Neuronal stem cell (in vitro differentiated cells): ENCODE measurements at regions not wholly inside any gene's neighbourhood (a gene's known extent, or its start where the extent isn't known, plus 50 kb on each side); places are given as distances from the start of the nearest gene placed in this dataset.

Source experiments
- DNase-seq: peaks from one replicate; pipeline ENCODE4 v3.0.0-alpha.2; 2013; ENCODE audit warnings: low spot score
- H2AFZ ChIP-seq: one replicate; pipeline ENCODE4 v1.6.1; 2013; ENCODE audit warnings: mild to moderate bottlenecking, low read length, inconsistent platforms
- H2AK5ac ChIP-seq: 2 replicates; pipeline ENCODE4 v1.6.1; 2013; ENCODE audit warnings: low read depth, mild to moderate bottlenecking, inconsistent platforms, low read length, moderate library complexity, mixed read lengths
- H2BK120ac ChIP-seq: 2 replicates; pipeline ENCODE4 v1.6.1; 2013; ENCODE audit warnings: low read depth, mild to moderate bottlenecking, inconsistent platforms, low read length, moderate library complexity, mixed read lengths
- H2BK12ac ChIP-seq: one replicate; pipeline ENCODE4 v1.6.1; 2013; ENCODE audit warnings: low read length, inconsistent platforms
- H2BK15ac ChIP-seq: 2 replicates; pipeline ENCODE4 v1.6.1; 2013; ENCODE audit warnings: mild to moderate bottlenecking, low read length, inconsistent platforms, mixed read lengths
- H2BK5ac ChIP-seq: one replicate; pipeline ENCODE4 v1.6.1; 2013; ENCODE audit warnings: inconsistent platforms, mild to moderate bottlenecking, low read length, moderate library complexity
- H3K14ac ChIP-seq: one replicate; pipeline ENCODE4 v1.6.1; 2013; ENCODE audit warnings: low read length, inconsistent platforms
- H3K18ac ChIP-seq: 2 replicates; pipeline ENCODE4 v1.6.1; 2013; ENCODE audit warnings: low read length, inconsistent platforms
- H3K23ac ChIP-seq: 2 replicates; pipeline ENCODE4 v1.6.1; 2013; ENCODE audit warnings: low read depth, mild to moderate bottlenecking, mixed read lengths, low read length, inconsistent platforms; ENCODE audit not compliant: poor library complexity
- H3K27ac ChIP-seq: replicated peaks from 3 replicates; pipeline ENCODE4 v1.5.1; 2013; ENCODE audit warnings: low read length, inconsistent platforms
- H3K27me3 ChIP-seq, 3 experiments: 2 replicates each; pipeline ENCODE4 v1.6.1; 2013; ENCODE audit warnings: low read length in 3 of 3, mild to moderate bottlenecking in 2 of 3, inconsistent platforms in 1 of 3, low read depth in 1 of 3, mixed read lengths in 1 of 3, moderate library complexity in 1 of 3; ENCODE audit not compliant: control insufficient read depth in 3 of 3, insufficient read depth in 3 of 3
- H3K36me3 ChIP-seq, 2 donors: replicated peaks in 1 of 2; 2 replicates each; pipeline ENCODE4 v1.6.1; 2013; ENCODE audit warnings: low read length in 2 of 2; ENCODE audit not compliant: control insufficient read depth in 2 of 2, insufficient read depth in 2 of 2
- H3K4ac ChIP-seq: 2 replicates; pipeline ENCODE4 v1.6.1; 2013; ENCODE audit warnings: inconsistent platforms, mild to moderate bottlenecking, low read length, moderate library complexity
- H3K4me1 ChIP-seq, 2 donors: 1 replicate in 1 of 2; 2 replicates in 1 of 2; pipeline ENCODE4 v1.6.1; 2013; ENCODE audit warnings: low read length in 2 of 2, low read depth in 1 of 2; ENCODE audit not compliant: control insufficient read depth in 2 of 2, insufficient read depth in 1 of 2
- H3K4me2 ChIP-seq: one replicate; pipeline ENCODE4 v1.6.1; 2013; ENCODE audit warnings: mild to moderate bottlenecking, low read length, inconsistent platforms; ENCODE audit not compliant: insufficient read depth, poor library complexity, severe bottlenecking
- H3K4me3 ChIP-seq, 2 donors: 2 replicates each; pipeline ENCODE4 v1.5.1; 2013; ENCODE audit warnings: low read length in 2 of 2, mild to moderate bottlenecking in 2 of 2, inconsistent platforms in 1 of 2, moderate library complexity in 1 of 2
- H3K79me1 ChIP-seq: one replicate; pipeline ENCODE4 v1.6.1; 2013; ENCODE audit warnings: low read depth, mild to moderate bottlenecking, inconsistent platforms, low read length, moderate library complexity
- H3K9ac ChIP-seq: one replicate; pipeline ENCODE4 v1.6.1; 2013; ENCODE audit warnings: mild to moderate bottlenecking, low read depth, low read length, inconsistent platforms; ENCODE audit not compliant: poor library complexity
- H3K9me3 ChIP-seq, 2 donors: replicated peaks in 1 of 2; 2 replicates each; pipeline versions ENCODE3 to v1.6.1; 2013; ENCODE audit warnings: low read length in 2 of 2, mild to moderate bottlenecking in 2 of 2, inconsistent platforms in 1 of 2, low read depth in 1 of 2, mixed read lengths in 1 of 2, moderate library complexity in 1 of 2; ENCODE audit not compliant: control insufficient read depth in 2 of 2, insufficient read depth in 1 of 2
- H4K8ac ChIP-seq: one replicate; pipeline ENCODE4 v1.6.1; 2013; ENCODE audit warnings: low read depth, mild to moderate bottlenecking, inconsistent platforms, low read length, moderate library complexity
- H4K91ac ChIP-seq: one replicate; pipeline ENCODE4 v1.6.1; 2013; ENCODE audit warnings: low read length, low read depth, mild to moderate bottlenecking, inconsistent platforms; ENCODE audit not compliant: poor library complexity
- WGBS, 2 donors: extraction: QIAGEN DNeasy Blood & Tissue Kit; methylation state at CpG; one replicate each; pipeline ENCODE4 v1.1.7; 2013; ENCODE audit warnings: missing lambda C conversion rate in 2 of 2, mixed read lengths in 1 of 2; ENCODE audit not compliant: insufficient read length in 2 of 2, insufficient replicate concordance in 1 of 2; ENCODE audit errors: extremely low coverage in 2 of 2; 5-methylcytosine and 5-hydroxymethylcytosine counted together

DNA sequence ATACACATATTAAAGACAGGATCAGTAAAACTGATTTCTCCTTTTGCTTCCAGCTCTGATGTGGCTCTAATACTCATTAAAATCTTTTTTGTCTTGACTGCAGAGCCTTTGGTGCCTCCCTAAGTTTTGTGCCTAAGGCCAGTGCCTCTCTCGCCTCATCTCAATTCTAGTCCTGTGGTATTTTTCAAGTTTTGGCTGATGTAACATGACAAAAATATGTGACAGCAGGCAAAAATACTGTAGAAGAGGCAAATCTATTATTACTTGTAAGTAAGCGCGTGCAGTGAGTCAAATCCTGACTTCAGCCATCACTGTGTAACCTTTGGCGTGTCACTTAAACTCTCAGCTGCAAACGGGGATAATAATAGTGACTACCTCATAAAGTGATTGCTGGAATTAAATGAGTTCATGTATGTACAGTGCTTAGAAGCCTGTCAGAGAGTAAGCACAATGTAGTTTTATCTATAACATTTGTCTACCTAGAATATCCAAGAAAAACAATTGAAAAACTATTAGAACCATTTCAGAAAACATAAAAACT lies 74.0 kb downstream of the MAB21L3 start:
- no peaks in the 10 kb centered on the region for H3K4me1 ChIP-seq
- H2AK5ac ChIP-seq: no peak overlapping the region
- H3K27ac ChIP-seq: no peak overlapping the region
- H2BK12ac ChIP-seq: no peak overlapping the region
- no peak overlapping the region for H4K91ac ChIP-seq
- H3K9me3 ChIP-seq: no peaks in the 10 kb centered on the region
- no peak overlapping the region for H2BK15ac ChIP-seq
- H2BK120ac ChIP-seq: no peak overlapping the region
- DNase-seq: no peak
- no peak overlapping the region for H3K9ac ChIP-seq
- no peak overlapping the region for H3K4me3 ChIP-seq
- no peak overlapping the region for H3K4ac ChIP-seq
- H3K4me2 ChIP-seq: no peak overlapping the region
- H3K14ac ChIP-seq: no peak overlapping the region
- H3K36me3 ChIP-seq: no peaks in the 10 kb centered on the region
- H3K27me3 ChIP-seq: no peaks in the 10 kb centered on the region
- H2AFZ ChIP-seq: no peak overlapping the region
- H4K8ac ChIP-seq: no peak overlapping the region
- H3K79me1 ChIP-seq: no peaks in the 10 kb centered on the region
- H3K18ac ChIP-seq: no peak overlapping the region
- H3K23ac ChIP-seq: no peak overlapping the region
- WGBS, 2 donors: no CpG with 5 or more reads among the region's 5 CpGs
- no peak overlapping the region for H2BK5ac ChIP-seq

- H3K79me1 ChIP-seq: no peaks in the 10 kb centered on the region
- H2BK5ac ChIP-seq: no peak overlapping the region
- H4K91ac ChIP-seq: no peak overlapping the region
- no peak overlapping the region for H3K23ac ChIP-seq
- no peak overlapping the region for H3K4me3 ChIP-seq
- H3K9me3 ChIP-seq: no peaks in the 10 kb centered on the region
- no peaks in the 10 kb centered on the region for H3K36me3 ChIP-seq
- no peak overlapping the region for H2AFZ ChIP-seq
- WGBS, 2 donors: no CpG with 5 or more reads among the region's 3 CpGs
- no peak overlapping the region for H3K4me2 ChIP-seq
- H2BK12ac ChIP-seq: no peak overlapping the region
- H3K4ac ChIP-seq: no peak overlapping the region
- H3K27ac ChIP-seq: no peak overlapping the region
- DNase-seq: no peak
- no peak overlapping the region for H2BK15ac ChIP-seq
- H4K8ac ChIP-seq: no peak overlapping the region
- no peak overlapping the region for H2BK120ac ChIP-seq
- no peak overlapping the region for H3K18ac ChIP-seq
- H3K14ac ChIP-seq: no peak overlapping the region
- H3K27me3 ChIP-seq: no peaks in the 10 kb centered on the region
- no peak overlapping the region for H2AK5ac ChIP-seq
- no peak overlapping the region for H3K9ac ChIP-seq
- no peaks in the 10 kb centered on the region for H3K4me1 ChIP-seq
These were observed 78.3 kb downstream of the MAB21L3 start for GRCh38 chr1:116189481-116189880.

DNA sequence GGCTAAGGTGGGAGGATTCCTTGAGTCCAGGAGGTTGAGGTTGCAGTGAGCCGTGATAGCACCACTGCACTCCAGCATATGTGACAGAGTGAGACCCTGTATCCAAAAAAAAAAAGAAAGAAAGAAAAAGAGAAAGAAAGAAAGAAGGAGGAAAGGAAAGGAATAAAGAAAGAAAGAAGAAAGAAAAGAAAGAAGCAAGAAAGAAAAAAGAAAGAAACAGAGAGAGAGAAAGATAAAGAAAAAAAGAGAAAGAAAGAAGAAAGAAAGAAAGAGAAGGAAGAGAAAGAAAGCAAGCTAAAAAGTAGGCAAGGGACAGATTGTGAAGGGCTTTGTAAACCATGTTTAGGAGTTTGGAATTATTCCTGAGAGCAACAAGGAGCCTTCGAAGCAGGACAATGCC lies 80.1 kb downstream of the MAB21L3 start:
- H3K9me3 ChIP-seq: no peaks in the 10 kb centered on the region
- no peak overlapping the region for H3K4ac ChIP-seq
- no peak overlapping the region for H3K23ac ChIP-seq
- H3K27ac ChIP-seq: no peak overlapping the region
- H2BK15ac ChIP-seq: no peak overlapping the region
- H2BK5ac ChIP-seq: no peak overlapping the region
- H2AK5ac ChIP-seq: no peak overlapping the region
- H2AFZ ChIP-seq: no peak overlapping the region
- H2BK120ac ChIP-seq: no peak overlapping the region
- no peak overlapping the region for H3K4me3 ChIP-seq
- no peak overlapping the region for H4K8ac ChIP-seq
- H3K27me3 ChIP-seq: no peaks in the 10 kb centered on the region
- no peaks in the 10 kb centered on the region for H3K4me1 ChIP-seq
- no peak overlapping the region for H4K91ac ChIP-seq
- no peak overlapping the region for H3K14ac ChIP-seq
- no peaks in the 10 kb centered on the region for H3K36me3 ChIP-seq
- DNase-seq: no peak
- H3K18ac ChIP-seq: no peak overlapping the region
- H3K9ac ChIP-seq: no peak overlapping the region
- H3K4me2 ChIP-seq: no peak overlapping the region
- no peaks in the 10 kb centered on the region for H3K79me1 ChIP-seq
- no CpG with 5 or more reads among the region's 2 CpGs for WGBS, 2 donors
- no peak overlapping the region for H2BK12ac ChIP-seq

- H3K36me3 ChIP-seq: no peaks in the 10 kb centered on the region
- no CpG with 5 or more reads among the region's 2 CpGs for WGBS, 2 donors
- H2BK120ac ChIP-seq: no peak overlapping the region
- H4K91ac ChIP-seq: no peak overlapping the region
- no peak overlapping the region for H3K18ac ChIP-seq
- H3K79me1 ChIP-seq: no peaks in the 10 kb centered on the region
- H3K9me3 ChIP-seq: no peaks in the 10 kb centered on the region
- no peak overlapping the region for H2AK5ac ChIP-seq
- no peak overlapping the region for H3K27ac ChIP-seq
- H2BK15ac ChIP-seq: no peak overlapping the region
- H3K23ac ChIP-seq: no peak overlapping the region
- no peak overlapping the region for H3K4me3 ChIP-seq
- H2BK5ac ChIP-seq: no peak overlapping the region
- no peak overlapping the region for H2BK12ac ChIP-seq
- no peak overlapping the region for H4K8ac ChIP-seq
- H3K4me1 ChIP-seq: no peaks in the 10 kb centered on the region
- no peak for DNase-seq
- no peak overlapping the region for H3K4me2 ChIP-seq
- H3K4ac ChIP-seq: no peak overlapping the region
- H3K14ac ChIP-seq: no peak overlapping the region
- H3K27me3 ChIP-seq: no peaks in the 10 kb centered on the region
- H3K9ac ChIP-seq: no peak overlapping the region
- no peak overlapping the region for H2AFZ ChIP-seq
These were observed 82.6 kb downstream of the MAB21L3 start for GRCh38 chr1:116193768-116194167.
